ENCODE measurements at regions not wholly inside any gene's neighbourhood (a gene's known extent, or its start where the extent isn't known, plus 50 kb on each side); places are given as distances from the start of the nearest gene placed in this dataset.

- Histone ChIP-seq H3K4me2 (ENCODE audit: insufficient read depth in 1 of 2, low read depth in 2 of 2, low read length in 2 of 2) (no peak overlapping the region), H4K20me1 (replicated peaks in 1 of 2; ENCODE audit: control insufficient read depth in 1 of 2, insufficient read depth in 2 of 2, low read length in 2 of 2) (no peaks in the 10 kb centered on the region), H3K4me1 (replicated peaks in 1 of 4; ENCODE audit: control insufficient read depth in 3 of 4, insufficient read depth in 4 of 4, low read length in 3 of 4) (no peaks in the 10 kb centered on the region), H2BK120ac (replicated peaks; ENCODE audit: low read depth, low read length) (no peak overlapping the region), H3K14ac (ENCODE audit: insufficient read length) (no peak overlapping the region), H3K4me3 (ENCODE audit: extremely low read depth in 1 of 4, insufficient read depth in 2 of 4, low read depth in 3 of 4, low read length in 4 of 4) (no peak overlapping the region), H3K79me1 (ENCODE audit: low read depth, low read length) (no peaks in the 10 kb centered on the region), H4K8ac (ENCODE audit: extremely low read depth, insufficient read depth, low read length) (no peak overlapping the region), H4K5ac (ENCODE audit: insufficient read length, low read depth, low read length) (no peak overlapping the region), H2BK20ac (ENCODE audit: low read length) (no peak overlapping the region), H3K9me3 (ENCODE audit: insufficient read depth in 2 of 2, low read depth in 1 of 2, low read length in 1 of 2) (no peaks in the 10 kb centered on the region), H2AK5ac (ENCODE audit: low read depth, low read length) (no peak overlapping the region), H3K56ac (replicated peaks; ENCODE audit: insufficient read length, low read depth, low read length) (no peak overlapping the region), H2AFZ (ENCODE audit: low read length) (no peak overlapping the region), H3K27me3 (replicated peaks in 1 of 4; ENCODE audit: control insufficient read depth in 3 of 4, extremely low read depth in 1 of 4, insufficient read depth in 3 of 4, low read length in 3 of 4) (no peaks in the 10 kb centered on the region), H3K27ac (ENCODE audit: low read depth, low read length) (no peak overlapping the region), H3K23ac (ENCODE audit: insufficient read length) (no peak overlapping the region), H3K4ac (replicated peaks; ENCODE audit: insufficient read length, low read depth, low read length) (no peak overlapping the region), H2BK5ac (ENCODE audit: low read depth, low read length) (no peak overlapping the region), H3K36me3 (ENCODE audit: control insufficient read depth in 2 of 4, insufficient read depth in 4 of 4, low read length in 3 of 4) (no peaks in the 10 kb centered on the region; a peak in 1 of 8 replicates), H3K18ac (ENCODE audit: extremely low read depth, low read length) (no peak overlapping the region), H3K23me2 (ENCODE audit: low read depth, low read length) (no peaks in the 10 kb centered on the region), H2BK12ac (ENCODE audit: low read depth, low read length) (no peak overlapping the region), H3K79me2 (ENCODE audit: control insufficient read depth in 1 of 2, insufficient read depth in 2 of 2, low read length in 2 of 2) (no peaks in the 10 kb centered on the region), H2BK15ac (ENCODE audit: low read length) (no peak overlapping the region), H4K91ac (replicated peaks; ENCODE audit: insufficient read length, low read length) (no peak overlapping the region), H3K9ac (replicated peaks in 1 of 4; ENCODE audit: extremely low read depth in 1 of 4, low read depth in 3 of 4, low read length in 3 of 4) (no peak overlapping the region)
- CTCF ChIA-PET (ENCODE audit: partially characterized antibody): interaction anchor here (1.1 to 2.3 kb wide), 3 partner anchors 17 to 24 kb away, joined by 3 to 7 read pairs (median 4); no protein-coding TSS in a partner anchor
- no peak for DNase-seq (ENCODE audit: low read depth in 1 of 2, low spot score in 2 of 2)
- POLR2A ChIA-PET (ENCODE audit: partially characterized antibody): no interaction called here
- 73% methylated on average over 7 of the region's 7 CpGs; no CpG with 5 or more reads in 1 of the 2 experiments for WGBS, 2 experiments (ENCODE audit: extremely low coverage in 1 of 2, insufficient coverage in 1 of 2, insufficient read length in 1 of 2, insufficient replicate concordance in 2 of 2, low coverage in 1 of 2, low lambda C conversion rate in 2 of 2, missing lambda C conversion rate in 1 of 2)
- TF ChIP-seq CEBPB (IDR thresholded peaks at IDR 0.05; ENCODE audit: low read depth, low read length) (no peak), SUZ12 (IDR thresholded peaks at IDR 0.05; ENCODE audit: low read length) (no peak), SIRT6 (IDR thresholded peaks at IDR 0.05; ENCODE audit: low read length) (no peak), CBX5 (IDR thresholded peaks at IDR 0.05; ENCODE audit: low read depth, low read length) (no peak), CREB1 (IDR thresholded peaks at IDR 0.05) (no peak), POLR2A (IDR thresholded peaks at IDR 0.05; ENCODE audit: control extremely low read depth in 1 of 2, low read depth in 2 of 2, low read length in 2 of 2) (no peak), CTBP2 (IDR thresholded peaks at IDR 0.05; ENCODE audit: borderline replicate concordance, insufficient read depth, insufficient read length, low read length) (no peak), MAFK (IDR thresholded peaks at IDR 0.05; ENCODE audit: low read depth, low read length) (no peak), BACH1 (IDR thresholded peaks at IDR 0.05; ENCODE audit: low read length) (no peak), ZNF274 (IDR thresholded peaks at IDR 0.05; ENCODE audit: borderline replicate concordance, extremely low read depth, low read length) (no peak), SP4 (IDR thresholded peaks at IDR 0.05; ENCODE audit: low read length) (no peak), FOSL1 (IDR thresholded peaks at IDR 0.05; ENCODE audit: insufficient read depth, low read depth, low read length) (no peak), POU5F1 (IDR thresholded peaks at IDR 0.05; ENCODE audit: low read depth, low read length) (no peak), KDM4A (IDR thresholded peaks at IDR 0.05; ENCODE audit: low read depth, low read length, severe bottlenecking) (no peak), EGR1 (IDR thresholded peaks at IDR 0.05; ENCODE audit: borderline replicate concordance, low read depth, low read length) (no peak), TEAD4 (IDR thresholded peaks at IDR 0.05; ENCODE audit: low read depth, low read length) (no peak), YY1 (IDR thresholded peaks at IDR 0.05; ENCODE audit: low read depth, low read length) (no peak)
- FAIRE-seq: no peak
Measured at GRCh38 chr3:22940285-22940684, 262.8 kb upstream of the UBE2E2 start.

Measured in H1 (cell line).